Endothelial cell of umbilical vein (primary cell): ENCODE measurements at regions not wholly inside any gene's neighbourhood (a gene's known extent, or its start where the extent isn't known, plus 50 kb on each side); places are given as distances from the start of the nearest gene placed in this dataset.
A peak's percentile ranks its signal among the peaks of the same experiment; 100 is the strongest.

Source experiments
- BruUV-seq: library from RNA; stranded (reverse); fragments of 400-500 nt; replicated peaks from 2 replicates; lab custom pipeline; 2021; lab: Mats Ljungman, UMichigan
- CTCF ChIA-PET: fragments of 300-600, 350-600 bp; sonication (Branson Sonifier 250); formaldehyde crosslinking; loops from one replicate; lab custom pipeline; 2021; ENCODE audit warnings: antibody characterized with exemption, inconsistent platforms; lab: Charles Lee
- POLR2A ChIA-PET: fragments of 300-600, 350-600 bp; sonication (Branson Sonifier 250); formaldehyde crosslinking; loops from one replicate; lab custom pipeline; 2021; ENCODE audit warnings: antibody characterized with exemption, inconsistent platforms; lab: Charles Lee
- DNase-seq: peaks from one replicate; pipeline ENCODE4 v3.0.0-alpha.2; 2011; ENCODE audit warnings: low read depth, low spot score
- FAIRE-seq: peaks from 2 replicates; lab custom pipeline; 2011; peaks lifted over from hg19 to GRCh38; lab: Jason Lieb, UNC
- H2AFZ ChIP-seq: 2 replicates; pipeline ENCODE4 v1.6.0; 2012; ENCODE audit warnings: low read depth, low read length, control low read depth, inconsistent platforms
- H3K27ac ChIP-seq: 2 replicates; pipeline ENCODE4 v1.5.1; 2011; ENCODE audit warnings: low read depth, mild to moderate bottlenecking, control low read depth, low read length, moderate library complexity; ENCODE audit not compliant: insufficient read depth
- H3K27me3 ChIP-seq, 2 experiments: 2 replicates each; pipeline versions ENCODE4 v1.6.0 to v1.6.1; 2011; ENCODE audit warnings: low read length in 2 of 2, mixed read lengths in 1 of 2; ENCODE audit not compliant: control insufficient read depth in 2 of 2, insufficient read depth in 2 of 2
- H3K36me3 ChIP-seq, 2 experiments: 2 replicates in 1 of 2; 3 replicates in 1 of 2; pipeline ENCODE4 v1.5.1; 2011; ENCODE audit warnings: low read length in 2 of 2, mild to moderate bottlenecking in 1 of 2, moderate library complexity in 1 of 2; ENCODE audit not compliant: control insufficient read depth in 2 of 2, insufficient read depth in 2 of 2; ENCODE audit errors: extremely low read depth in 1 of 2
- H3K4me1 ChIP-seq: 3 replicates; pipeline ENCODE4 v1.5.1; 2011; ENCODE audit warnings: mild to moderate bottlenecking, low read length; ENCODE audit not compliant: control insufficient read depth, insufficient read depth; ENCODE audit errors: extremely low read depth
- H3K4me2 ChIP-seq: 2 replicates; pipeline ENCODE4 v1.6.1; 2011; ENCODE audit warnings: low read length, control low read depth, mixed read lengths; ENCODE audit not compliant: insufficient read depth
- H3K4me3 ChIP-seq, 3 experiments: fragments of 200-600 bp in 1 of 3; sonication (generic), shearing (Covaris generic) in 1 of 3; replicated peaks in 1 of 3; 2 replicates each; pipeline ENCODE4 v1.5.1; 2011 to 2016; ENCODE audit warnings: control low read depth in 3 of 3, low read length in 3 of 3, mild to moderate bottlenecking in 2 of 3, inconsistent platforms in 1 of 3, low read depth in 1 of 3, moderate library complexity in 1 of 3; ENCODE audit not compliant: insufficient read depth in 1 of 3
- H3K79me2 ChIP-seq: 2 replicates; pipeline ENCODE4 v1.6.0; 2012; ENCODE audit warnings: low read length, inconsistent platforms; ENCODE audit not compliant: control insufficient read depth, insufficient read depth
- H3K9ac ChIP-seq: replicated peaks from 2 replicates; pipeline ENCODE3; 2011; ENCODE audit warnings: low read length, control low read depth; ENCODE audit not compliant: insufficient read depth; ENCODE audit errors: extremely low read depth
- H3K9me1 ChIP-seq: replicated peaks from 3 replicates; pipeline ENCODE4 v1.6.0; 2011; ENCODE audit warnings: mild to moderate bottlenecking, low read length; ENCODE audit not compliant: control insufficient read depth, insufficient read depth; ENCODE audit errors: extremely low read depth
- H3K9me3 ChIP-seq: replicated peaks from 2 replicates; pipeline ENCODE4 v1.5.1; 2012; ENCODE audit warnings: low read length, inconsistent platforms; ENCODE audit not compliant: control insufficient read depth, insufficient read depth
- H4K20me1 ChIP-seq: replicated peaks from 2 replicates; pipeline ENCODE3; 2011; ENCODE audit warnings: mild to moderate bottlenecking, low read length; ENCODE audit not compliant: control insufficient read depth, insufficient read depth; ENCODE audit errors: extremely low read depth
- CTCF ChIP-seq, 2 donors: IDR thresholded peaks; 1 replicate in 1 of 2; 2 replicates in 1 of 2; pipeline ENCODE4 v1.5.1; 2011; ENCODE audit warnings: low read length in 2 of 2, mild to moderate bottlenecking in 2 of 2, moderate library complexity in 2 of 2, control low read depth in 1 of 2, inconsistent platforms in 1 of 2, low read depth in 1 of 2; ENCODE audit not compliant: insufficient read depth in 1 of 2; ENCODE audit errors: extremely low read depth in 1 of 2
- EZH2 ChIP-seq: IDR thresholded peaks from 2 replicates; pipeline ENCODE4 v1.6.1; 2012; ENCODE audit warnings: borderline replicate concordance, low read depth, mild to moderate bottlenecking, moderate library complexity, low read length, inconsistent platforms; ENCODE audit not compliant: severe bottlenecking
- FOS ChIP-seq: IDR thresholded peaks from 2 replicates; pipeline ENCODE4 v1.6.1; 2011; ENCODE audit warnings: mild to moderate bottlenecking, low read length, moderate library complexity, borderline replicate concordance; ENCODE audit not compliant: insufficient read depth
- GATA2 ChIP-seq: IDR thresholded peaks from 2 replicates; pipeline ENCODE4 v1.7.0; 2011; ENCODE audit warnings: low read depth, mild to moderate bottlenecking, moderate library complexity, mixed read lengths, low read length; ENCODE audit not compliant: insufficient read length, insufficient read depth
- MAX ChIP-seq: IDR thresholded peaks from 2 replicates; pipeline ENCODE4 v1.6.1; 2011; ENCODE audit not compliant: insufficient read depth, insufficient read length
- MYC ChIP-seq: IDR thresholded peaks from one replicate; pipeline ENCODE4 v1.6.1; 2011; ENCODE audit warnings: mild to moderate bottlenecking, low read depth, low read length
- POLR2AphosphoS5 ChIP-seq: IDR thresholded peaks from 2 replicates; pipeline ENCODE4 v1.6.1; 2012; ENCODE audit warnings: low read depth, mild to moderate bottlenecking, control low read depth, low read length, moderate library complexity; ENCODE audit not compliant: insufficient read depth
- dilution Hi-C: fragments of 300-500 bp; cut with MboI; formaldehyde crosslinking; loops from one replicate; pipeline ENCODE4 v1.15.0; 2019; ENCODE audit warnings: low sequenced_read_pairs; ENCODE audit not compliant: extremely low pct_ligation_motif_present
- intact Hi-C: fragments of 100-400 bp; cut with micrococcal nuclease; formaldehyde crosslinking; loops from one replicate; pipeline ENCODE4 v1.10.0; 2022

GRCh38 chr12:28963554-28963953 is 185.5 kb upstream of the FAR2 start:
- dilution Hi-C loops (no loop called here), intact Hi-C loops (loop anchor here (1.0 to 10.0 kb wide), 9 partner anchors 91 to 1229 kb away; partner anchors contain the start of gene CCDC91)
- H2AFZ ChIP-seq: no peak overlapping the region
- no peaks in the 10 kb centered on the region for H3K36me3 ChIP-seq
- ChIA-PET POLR2A (no interaction called here), CTCF (interaction anchor here (0.8 to 1.7 kb wide), 12 partner anchors 9 to 993 kb away, joined by 3 to 7 read pairs (median 3); no protein-coding TSS in a partner anchor)
- H3K4me2 ChIP-seq: no peak overlapping the region
- no peak for FAIRE-seq
- no peaks in the 10 kb centered on the region for H3K79me2 ChIP-seq
- no TSS peak for BruUV-seq
- no peaks in the 10 kb centered on the region for H3K9me1 ChIP-seq
- no peaks in the 10 kb centered on the region for H4K20me1 ChIP-seq
- H3K4me3 ChIP-seq: no peak overlapping the region
- H3K27me3 ChIP-seq: no peaks in the 10 kb centered on the region
- peak; percentile 69 for DNase-seq
- no peak overlapping the region for H3K27ac ChIP-seq
- H3K4me1 ChIP-seq: peaks cover 39% of the 10 kb centered on the region
- TF ChIP-seq MAX: peak; percentile 77
- TF ChIP-seq MYC: no peak
- TF ChIP-seq CTCF (IDR thresholded peaks at IDR 0.05; ENCODE audit: extremely low read depth in 1 of 2, insufficient read depth in 1 of 2, low read depth in 1 of 2, low read length in 2 of 2): peak; percentile 48 to 51
- no peaks in the 10 kb centered on the region for H3K9me3 ChIP-seq
- H3K9ac ChIP-seq: no peak overlapping the region

- FAIRE-seq (peak; percentile 87), DNase-seq (peak; percentile 80)
- POLR2A ChIA-PET: no interaction called here
- no peaks in the 10 kb centered on the region for H3K79me2 ChIP-seq
- H3K4me2 ChIP-seq: no peak overlapping the region
- no peaks in the 10 kb centered on the region for H4K20me1 ChIP-seq
- intact Hi-C loops: loop anchor here (10.0 kb wide), 1 partner anchor 1231 kb away; no protein-coding TSS in a partner anchor
- H3K9ac ChIP-seq: no peak overlapping the region
- dilution Hi-C loops: no loop called here
- CTCF ChIA-PET: interaction anchor here (0.5 to 1.4 kb wide), 7 partner anchors 9 to 1452 kb away, joined by 3 to 6 read pairs (median 4); no protein-coding TSS in a partner anchor
- no peak overlapping the region for H3K4me3 ChIP-seq
- peak overlapping the region; percentile 14 for H2AFZ ChIP-seq
- no peaks in the 10 kb centered on the region for H3K36me3 ChIP-seq
- H3K9me1 ChIP-seq: no peaks in the 10 kb centered on the region
- H3K4me1 ChIP-seq: peaks cover 30% of the 10 kb centered on the region
- no peaks in the 10 kb centered on the region for H3K27me3 ChIP-seq
- TF ChIP-seq POLR2AphosphoS5 (no peak), EZH2 (no peak), FOS (no peak), GATA2 (no peak)
- BruUV-seq: no TSS peak
- H3K9me3 ChIP-seq: no peaks in the 10 kb centered on the region
- no peak overlapping the region for H3K27ac ChIP-seq
These were observed 182.9 kb upstream of the FAR2 start for GRCh38 chr12:28966046-28966780.
